HG03175 (cell line): ENCODE measurements at regions not wholly inside any gene's neighbourhood (a gene's known extent, or its start where the extent isn't known, plus 50 kb on each side); places are given as distances from the start of the nearest gene placed in this dataset.
"Not testable (repeated sequence)": the region's sequence is repeated elsewhere in the genome, so short reads cannot be mapped to it uniquely, and the experiment has no call there.

Experiments
- ATAC-seq: cut with Tn5 transposase; IDR thresholded peaks from one replicate; pipeline ENCODE4 v1.9.1; 2021; ENCODE audit warnings: mild to moderate bottlenecking, moderate library complexity; ENCODE audit not compliant: unreplicated experiment

DNA sequence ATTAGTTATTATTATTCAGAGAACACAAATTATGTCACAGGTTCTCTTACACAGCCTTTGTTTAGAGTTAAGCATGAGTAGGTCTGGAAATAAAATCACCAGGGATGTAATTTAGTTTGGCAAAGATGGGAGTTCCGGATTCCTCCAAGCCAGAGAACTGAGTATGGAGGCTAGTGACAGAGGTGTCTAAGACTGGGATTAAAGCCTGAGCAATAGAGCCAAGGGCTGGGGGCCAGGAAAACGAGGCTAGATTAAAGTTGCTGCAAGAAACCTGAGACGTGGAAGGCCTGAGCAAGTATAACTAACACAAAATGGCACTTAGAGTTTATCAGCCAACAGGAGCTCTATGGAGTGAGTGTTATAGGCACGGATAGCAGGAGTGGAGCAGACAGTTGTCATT is 381.6 kb downstream of the SRGAP2C start:
- no peak for ATAC-seq

DNA sequence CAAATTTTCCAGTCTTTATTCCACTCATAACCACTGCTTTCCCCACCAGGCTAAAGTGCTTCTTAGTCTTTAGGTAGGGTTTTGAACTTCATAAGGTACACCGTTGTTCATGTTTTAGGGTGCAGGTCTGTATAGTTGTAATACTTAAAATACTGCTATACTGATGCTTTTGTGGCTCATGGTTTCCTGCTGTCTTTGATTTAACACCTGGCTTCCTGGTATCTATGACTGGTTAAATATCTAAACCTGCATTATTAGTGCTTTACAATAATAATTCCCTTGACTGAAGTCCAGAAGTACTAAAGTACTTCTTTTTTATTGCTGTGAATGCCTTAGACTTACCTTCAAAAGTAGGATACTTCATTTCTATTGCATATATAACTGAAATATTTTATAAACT is 384.7 kb downstream of the SRGAP2C start:
- ATAC-seq = no peak

DNA sequence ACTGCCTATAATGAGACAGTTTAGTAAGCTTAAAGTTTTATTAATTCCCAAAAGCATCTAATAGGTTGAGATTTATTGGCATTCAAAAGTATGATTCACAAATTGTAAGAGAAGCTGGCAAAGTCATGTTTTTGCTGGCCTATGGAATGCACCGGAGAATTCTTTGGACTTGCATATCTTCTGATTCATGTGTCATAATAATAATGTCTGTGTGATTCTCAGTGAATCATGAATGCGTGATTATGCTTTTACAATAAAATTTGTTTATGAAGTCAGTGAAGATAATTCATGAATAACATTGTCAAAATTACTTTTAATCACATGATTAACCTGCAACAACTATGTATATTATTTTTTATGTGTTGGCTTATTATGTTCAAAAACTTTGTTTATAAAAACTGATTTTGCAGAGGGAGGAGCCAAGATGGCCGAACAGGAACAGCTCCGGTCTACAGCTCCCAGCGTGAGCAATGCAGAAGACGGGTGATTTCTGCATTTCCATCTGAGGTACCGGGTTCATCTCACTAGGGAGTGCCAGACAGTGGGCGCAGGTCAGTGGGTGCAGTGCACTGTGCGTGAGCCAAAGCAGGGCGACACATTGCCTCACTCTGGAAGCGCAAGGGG is 389.2 kb downstream of the SRGAP2C start:
- not testable (repeated sequence) for ATAC-seq

DNA sequence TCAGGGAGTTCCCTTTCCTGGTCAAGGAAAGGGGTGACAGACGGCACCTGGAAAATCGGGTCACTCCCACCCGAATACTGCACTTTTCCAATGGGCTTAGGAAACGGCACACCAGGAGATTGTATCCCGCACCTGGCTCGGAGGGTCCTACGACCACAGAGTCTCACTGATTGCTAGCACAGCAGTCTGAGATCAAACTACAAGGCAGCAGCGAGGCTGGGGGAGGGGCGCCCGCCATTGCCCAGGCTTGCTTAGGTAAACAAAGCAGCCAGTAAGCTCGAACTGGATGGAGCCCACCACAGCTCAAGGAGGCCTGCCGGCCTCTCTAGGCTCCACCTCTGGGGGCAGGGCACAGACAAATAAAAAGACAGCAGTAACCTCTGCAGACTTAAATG is 389.7 kb downstream of the SRGAP2C start:
- ATAC-seq = not testable (repeated sequence)

DNA sequence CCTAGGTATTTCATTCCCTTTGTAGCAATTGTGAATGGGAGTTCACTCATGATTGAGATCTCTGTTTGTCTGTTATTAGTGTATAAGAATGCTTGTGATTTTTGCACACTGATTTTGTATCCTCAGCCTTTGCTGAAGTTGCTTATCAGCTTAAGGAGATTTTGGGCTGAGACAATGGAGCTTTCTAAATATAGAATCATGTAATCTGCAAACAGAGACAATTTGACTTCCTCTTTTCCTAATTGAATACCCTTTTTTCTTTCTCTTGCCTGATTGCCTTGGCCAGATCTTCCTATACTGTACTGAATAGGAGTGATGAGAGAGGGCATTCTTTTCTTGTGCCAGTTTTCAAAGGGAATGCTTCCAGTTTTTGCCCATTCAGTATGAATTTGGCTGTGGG is 398.1 kb downstream of the SRGAP2C start:
- not testable (repeated sequence) for ATAC-seq

DNA sequence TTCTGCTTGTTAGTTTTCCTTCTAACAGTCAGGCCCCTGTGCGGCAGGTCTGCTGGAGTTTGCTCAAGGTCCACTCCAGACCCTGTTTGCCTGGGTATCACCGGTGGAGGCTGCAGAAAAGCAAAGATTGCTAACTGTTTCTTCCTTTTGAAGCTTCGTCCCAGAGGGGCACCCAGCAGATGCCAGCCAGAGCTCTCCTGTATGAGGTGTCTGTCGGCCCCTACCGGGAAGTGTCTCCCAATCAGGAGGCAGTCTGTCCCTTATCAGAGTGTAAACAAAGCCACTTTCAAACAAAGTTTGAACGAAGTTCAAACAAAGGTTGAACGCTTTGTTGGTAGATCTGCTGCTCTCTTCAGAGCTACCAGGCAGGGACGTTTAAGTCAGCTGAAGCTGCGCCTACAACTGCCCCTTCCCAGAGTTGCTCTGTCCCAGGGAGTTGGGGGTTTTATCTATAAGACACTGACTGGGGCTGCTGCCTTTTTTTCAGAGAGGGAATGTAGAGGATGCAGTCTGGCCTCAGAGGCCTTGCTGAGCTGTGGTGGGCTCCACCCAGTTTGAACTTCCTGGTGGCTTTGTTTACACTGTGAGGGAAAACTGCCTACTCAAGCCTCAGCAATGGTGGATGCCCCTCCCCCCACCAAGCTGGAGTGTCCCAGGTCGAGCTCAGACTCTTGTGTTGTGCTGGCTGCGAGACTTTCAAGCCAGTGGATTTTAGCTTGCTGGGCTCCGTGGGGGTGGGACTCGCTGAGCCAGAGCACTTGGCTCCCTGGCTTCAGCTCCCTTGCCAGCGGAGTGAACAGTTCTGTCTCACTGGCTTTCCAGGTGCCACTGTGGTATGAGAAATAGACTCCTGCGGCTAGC is 401.8 kb downstream of the SRGAP2C start:
- ATAC-seq = no peak

DNA sequence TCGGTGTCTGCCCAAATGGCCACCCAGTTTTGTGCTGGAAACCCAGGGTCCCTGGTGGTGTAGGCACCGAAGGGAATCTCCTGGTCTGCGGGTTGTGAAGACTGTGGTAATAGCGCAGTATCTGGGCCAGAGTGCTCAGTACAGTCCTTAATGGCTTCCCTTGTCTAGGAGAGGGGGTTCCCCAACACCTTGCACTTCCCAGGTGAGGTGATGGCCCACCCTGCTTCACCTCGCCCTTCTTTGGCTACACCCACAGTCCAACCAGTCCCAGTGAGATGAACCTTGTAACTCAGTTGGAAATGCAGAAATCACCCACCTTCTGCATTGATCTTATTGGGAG is 402.4 kb downstream of the SRGAP2C start:
- no peak for ATAC-seq

DNA sequence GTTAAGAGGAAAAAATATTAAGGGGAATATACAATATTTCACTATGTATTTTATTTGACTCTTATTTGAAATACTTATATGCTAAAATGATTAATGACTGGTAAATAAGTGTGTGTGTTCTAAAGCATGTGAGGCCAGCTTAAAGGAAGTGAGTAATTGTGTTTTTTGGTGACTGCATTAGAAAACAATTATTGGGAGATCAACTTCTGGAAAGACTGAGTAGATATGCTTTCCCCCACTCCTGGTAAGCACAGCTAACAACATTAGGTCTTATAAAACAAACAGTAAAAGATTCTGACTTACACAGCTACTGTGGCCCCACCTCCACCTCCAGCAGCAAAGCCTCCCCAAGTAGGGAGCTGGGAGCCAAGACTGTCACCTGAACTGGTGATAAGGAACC is 403.0 kb downstream of the SRGAP2C start:
- no peak for ATAC-seq

DNA sequence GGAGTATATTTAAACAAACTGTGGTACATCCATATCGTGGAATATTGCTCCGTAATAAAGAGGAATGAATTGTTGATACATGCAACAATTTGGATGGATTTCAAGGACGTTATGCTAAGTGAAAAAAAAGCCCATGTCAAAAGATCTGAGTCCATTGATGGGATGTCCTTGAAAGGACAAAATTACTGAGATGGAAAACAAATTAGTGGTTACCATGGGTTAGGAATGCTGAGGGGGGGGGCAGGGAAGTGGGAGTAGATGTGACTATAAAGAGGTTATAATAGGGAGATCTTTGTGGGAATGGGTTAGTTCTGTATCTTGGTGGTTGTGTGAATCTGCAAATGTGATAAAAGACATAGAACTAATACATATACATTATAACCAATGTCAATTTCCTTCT is 409.3 kb downstream of the SRGAP2C start:
- no peak for ATAC-seq

DNA sequence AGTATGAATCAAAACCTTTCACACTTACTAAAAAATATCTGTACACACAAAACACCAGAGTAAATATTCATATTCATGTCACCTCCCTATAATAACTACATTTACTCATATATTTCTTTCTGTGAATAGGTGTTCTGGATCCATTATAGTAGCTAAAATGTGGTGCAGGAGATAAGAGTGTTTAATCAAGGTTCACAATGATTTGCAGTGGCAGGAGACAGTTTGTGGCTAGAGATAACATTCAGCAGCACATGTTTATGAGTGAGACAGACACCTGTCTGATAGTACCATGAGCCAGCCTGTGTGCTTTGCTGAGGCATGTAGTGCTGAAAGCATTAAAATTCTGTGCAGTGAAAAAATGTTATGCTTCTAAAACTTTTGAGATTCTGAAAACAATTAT is 410.3 kb downstream of the SRGAP2C start:
- ATAC-seq = no peak

DNA sequence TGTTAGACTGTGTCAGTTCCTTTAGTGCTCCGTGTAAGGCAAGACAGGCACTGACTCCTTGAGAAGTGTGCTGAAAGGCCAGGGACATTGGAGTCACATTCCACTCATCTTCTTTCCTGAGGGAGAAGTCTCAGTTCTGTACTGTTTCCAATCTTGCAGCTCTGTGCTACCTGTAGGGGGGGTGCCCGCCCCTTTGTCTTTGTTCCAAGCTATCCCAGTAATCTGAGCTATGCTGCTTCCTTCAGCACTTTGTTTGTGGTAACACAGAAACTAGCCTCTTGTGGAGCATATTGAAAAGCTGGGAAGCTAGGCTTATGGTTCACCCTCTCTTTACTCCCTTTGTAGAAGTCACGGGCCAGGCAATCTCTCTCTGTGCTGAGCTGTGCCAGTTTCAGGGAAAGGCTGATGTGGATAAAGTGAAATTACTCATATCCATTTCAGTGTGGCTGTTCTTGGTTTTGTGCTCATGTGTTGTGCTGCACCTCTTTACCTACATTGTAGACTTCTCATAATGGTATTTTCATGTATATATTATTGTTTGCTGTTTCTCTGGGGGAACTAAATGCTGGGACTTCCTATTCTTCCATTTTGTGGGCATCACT is 420.2 kb downstream of the SRGAP2C start:
- ATAC-seq = not testable (repeated sequence)

DNA sequence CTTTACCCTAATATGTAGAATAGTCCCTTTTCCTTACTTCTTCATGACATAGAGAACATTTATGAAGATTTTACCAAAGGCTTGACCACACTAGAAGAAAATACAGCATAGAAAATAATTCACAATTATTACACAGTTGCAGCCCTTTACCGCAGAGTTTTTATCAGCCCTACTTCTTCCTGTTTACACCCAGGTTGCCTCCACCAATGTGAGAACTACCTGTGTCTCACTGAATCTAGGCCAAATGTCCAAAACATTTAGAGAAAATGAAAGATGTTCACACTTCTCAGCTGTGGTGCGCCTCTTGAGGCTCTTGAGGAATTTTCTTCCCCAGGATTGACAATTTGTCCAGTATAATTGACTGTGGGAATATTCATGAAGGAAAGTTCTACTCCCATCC is 422.7 kb downstream of the SRGAP2C start:
- ATAC-seq = not testable (repeated sequence)
